ENCODE measurements at regions not wholly inside any gene's neighbourhood (a gene's known extent, or its start where the extent isn't known, plus 50 kb on each side); places are given as distances from the start of the nearest gene placed in this dataset.

DNA sequence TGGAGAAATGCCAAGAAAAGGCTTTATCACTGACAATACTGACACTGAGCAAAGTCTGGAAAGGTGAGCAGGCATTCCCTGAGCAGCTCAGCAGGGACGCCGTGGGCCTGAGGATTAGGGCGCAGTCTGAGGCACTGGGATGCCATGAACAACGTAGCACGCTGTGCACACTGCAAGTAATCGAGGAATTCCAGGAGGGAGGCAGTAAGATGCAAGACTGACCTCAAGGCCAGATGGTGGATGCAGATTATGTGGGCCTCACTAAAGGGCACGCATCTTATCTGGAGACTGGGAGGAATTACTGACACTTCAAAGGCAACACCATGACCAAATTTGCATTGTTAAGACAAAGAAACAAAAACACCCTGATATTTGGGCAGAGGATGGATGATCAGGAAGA, 50.4 kb upstream of the OPCML start:
- no peaks in the 10 kb centered on the region for H3K4me1 ChIP-seq
- H3K4me3 ChIP-seq, result no peak overlapping the region
- H3K9me3 ChIP-seq, result no peaks in the 10 kb centered on the region
- DNase-seq (ENCODE audit: low spot score), result no peak
- H3K36me3 ChIP-seq, result no peaks in the 10 kb centered on the region
- no peaks in the 10 kb centered on the region for H3K27me3 ChIP-seq
- TF ChIP-seq, protein P1, sequence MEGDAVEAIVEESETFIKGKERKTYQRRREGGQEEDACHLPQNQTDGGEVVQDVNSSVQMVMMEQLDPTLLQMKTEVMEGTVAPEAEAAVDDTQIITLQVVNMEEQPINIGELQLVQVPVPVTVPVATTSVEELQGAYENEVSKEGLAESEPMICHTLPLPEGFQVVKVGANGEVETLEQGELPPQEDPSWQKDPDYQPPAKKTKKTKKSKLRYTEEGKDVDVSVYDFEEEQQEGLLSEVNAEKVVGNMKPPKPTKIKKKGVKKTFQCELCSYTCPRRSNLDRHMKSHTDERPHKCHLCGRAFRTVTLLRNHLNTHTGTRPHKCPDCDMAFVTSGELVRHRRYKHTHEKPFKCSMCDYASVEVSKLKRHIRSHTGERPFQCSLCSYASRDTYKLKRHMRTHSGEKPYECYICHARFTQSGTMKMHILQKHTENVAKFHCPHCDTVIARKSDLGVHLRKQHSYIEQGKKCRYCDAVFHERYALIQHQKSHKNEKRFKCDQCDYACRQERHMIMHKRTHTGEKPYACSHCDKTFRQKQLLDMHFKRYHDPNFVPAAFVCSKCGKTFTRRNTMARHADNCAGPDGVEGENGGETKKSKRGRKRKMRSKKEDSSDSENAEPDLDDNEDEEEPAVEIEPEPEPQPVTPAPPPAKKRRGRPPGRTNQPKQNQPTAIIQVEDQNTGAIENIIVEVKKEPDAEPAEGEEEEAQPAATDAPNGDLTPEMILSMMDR (IDR thresholded peaks at IDR 0.05), result no peak
- H3K27ac ChIP-seq, result no peak overlapping the region

DNA sequence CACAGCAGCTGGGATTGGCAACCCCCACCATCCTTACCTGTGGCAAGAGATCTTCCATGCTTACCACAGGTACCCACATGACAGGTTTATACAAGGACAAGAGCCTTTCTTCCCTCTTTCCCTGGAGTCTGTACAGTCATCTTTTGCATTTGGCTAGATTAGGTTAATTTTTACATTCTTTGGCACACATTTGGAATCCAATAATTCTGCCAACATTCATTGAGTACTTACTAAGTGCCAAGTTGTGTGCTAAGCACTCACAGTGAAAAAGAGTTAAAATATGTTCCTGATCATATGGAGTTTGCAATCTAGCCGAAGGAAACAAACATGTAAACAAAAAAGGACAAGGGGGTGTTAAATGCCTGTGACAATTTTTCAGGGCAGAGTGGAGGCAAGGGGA, 50.0 kb upstream of the OPCML start:
- Histone ChIP-seq H3K27me3 (no peaks in the 10 kb centered on the region), H3K36me3 (no peaks in the 10 kb centered on the region), H3K27ac (no peak overlapping the region), H3K4me1 (no peaks in the 10 kb centered on the region), H3K9me3 (no peaks in the 10 kb centered on the region), H3K4me3 (no peak overlapping the region)
- DNase-seq (ENCODE audit: low spot score), result no peak
- TF ChIP-seq, protein P1 (IDR thresholded peaks at IDR 0.05), result no peak

All from right atrium auricular region (tissue), 2 donors.